ENCODE measurements at regions not wholly inside any gene's neighbourhood (a gene's known extent, or its start where the extent isn't known, plus 50 kb on each side); places are given as distances from the start of the nearest gene placed in this dataset.

DNA sequence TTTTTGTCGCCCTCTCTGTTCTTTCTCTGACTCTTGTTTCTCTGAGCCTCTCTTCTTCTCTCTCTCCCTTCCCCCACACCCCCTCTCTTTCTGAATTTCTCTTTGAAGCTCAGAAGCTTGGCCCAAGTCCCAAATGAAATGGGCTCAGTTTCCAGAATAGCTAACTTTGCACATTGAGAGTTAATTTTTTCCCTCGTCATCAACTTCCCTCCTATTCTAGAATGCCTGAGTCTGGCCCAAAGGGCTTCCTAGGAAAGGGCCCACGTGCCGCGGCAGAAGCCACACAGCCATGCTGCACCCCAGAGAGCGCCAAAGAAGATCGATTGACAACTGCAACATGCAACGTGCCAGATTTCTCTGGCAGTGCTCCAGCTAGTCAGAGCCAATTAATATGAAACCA lies 588.8 kb upstream of the KLF4 start:
- no peak overlapping the region for H3K4me3 Mint-ChIP-seq
- peaks cover 5% of the 10 kb centered on the region for H3K27me3 Mint-ChIP-seq (ENCODE audit: low read depth)

DNA sequence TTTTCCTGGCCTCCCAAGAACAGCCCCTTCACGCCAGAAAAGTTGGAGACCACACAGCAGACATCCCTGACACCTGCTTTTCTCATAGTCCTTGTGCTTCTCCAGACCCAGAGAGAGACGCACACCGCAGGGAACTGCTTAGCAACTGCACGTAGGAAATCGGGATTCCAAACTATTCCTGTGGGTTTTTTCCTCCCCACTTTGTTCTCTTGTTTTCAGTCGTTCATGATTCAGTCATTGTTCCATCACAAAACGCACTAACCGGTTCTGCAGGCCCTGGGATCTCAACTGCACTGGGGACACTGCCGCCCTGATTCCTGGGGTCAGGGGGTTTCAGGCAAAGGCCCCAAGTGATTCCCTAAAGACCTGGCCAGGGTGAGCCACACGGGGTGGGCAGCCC lies 588.0 kb upstream of the KLF4 start:
- TF ChIP-seq, protein P1, sequence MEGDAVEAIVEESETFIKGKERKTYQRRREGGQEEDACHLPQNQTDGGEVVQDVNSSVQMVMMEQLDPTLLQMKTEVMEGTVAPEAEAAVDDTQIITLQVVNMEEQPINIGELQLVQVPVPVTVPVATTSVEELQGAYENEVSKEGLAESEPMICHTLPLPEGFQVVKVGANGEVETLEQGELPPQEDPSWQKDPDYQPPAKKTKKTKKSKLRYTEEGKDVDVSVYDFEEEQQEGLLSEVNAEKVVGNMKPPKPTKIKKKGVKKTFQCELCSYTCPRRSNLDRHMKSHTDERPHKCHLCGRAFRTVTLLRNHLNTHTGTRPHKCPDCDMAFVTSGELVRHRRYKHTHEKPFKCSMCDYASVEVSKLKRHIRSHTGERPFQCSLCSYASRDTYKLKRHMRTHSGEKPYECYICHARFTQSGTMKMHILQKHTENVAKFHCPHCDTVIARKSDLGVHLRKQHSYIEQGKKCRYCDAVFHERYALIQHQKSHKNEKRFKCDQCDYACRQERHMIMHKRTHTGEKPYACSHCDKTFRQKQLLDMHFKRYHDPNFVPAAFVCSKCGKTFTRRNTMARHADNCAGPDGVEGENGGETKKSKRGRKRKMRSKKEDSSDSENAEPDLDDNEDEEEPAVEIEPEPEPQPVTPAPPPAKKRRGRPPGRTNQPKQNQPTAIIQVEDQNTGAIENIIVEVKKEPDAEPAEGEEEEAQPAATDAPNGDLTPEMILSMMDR (conservative IDR thresholded peaks at IDR 0.05) = no peak
- Mint-ChIP-seq H3K27me3 (ENCODE audit: low read depth) (peaks cover 5% of the 10 kb centered on the region), H3K4me3 (no peak overlapping the region), H3K36me3 (ENCODE audit: low read depth) (no peaks in the 10 kb centered on the region), H3K9me3 (no peaks in the 10 kb centered on the region), H3K4me1 (no peaks in the 10 kb centered on the region), H3K27ac (ENCODE audit: unreplicated experiment) (no peak overlapping the region)
- no peak for DNase-seq (ENCODE audit: low read depth, low spot score)

More for the DNA sequence above, 588.8 kb upstream of the KLF4 start:
- TF ChIP-seq, protein P1 (conservative IDR thresholded peaks at IDR 0.05) = no peak
- Mint-ChIP-seq H3K36me3 (ENCODE audit: low read depth) (no peaks in the 10 kb centered on the region), H3K9me3 (no peaks in the 10 kb centered on the region), H3K27ac (ENCODE audit: unreplicated experiment) (no peak overlapping the region), H3K4me1 (no peaks in the 10 kb centered on the region)
- DNase-seq (ENCODE audit: low read depth, low spot score) = no peak

DNA sequence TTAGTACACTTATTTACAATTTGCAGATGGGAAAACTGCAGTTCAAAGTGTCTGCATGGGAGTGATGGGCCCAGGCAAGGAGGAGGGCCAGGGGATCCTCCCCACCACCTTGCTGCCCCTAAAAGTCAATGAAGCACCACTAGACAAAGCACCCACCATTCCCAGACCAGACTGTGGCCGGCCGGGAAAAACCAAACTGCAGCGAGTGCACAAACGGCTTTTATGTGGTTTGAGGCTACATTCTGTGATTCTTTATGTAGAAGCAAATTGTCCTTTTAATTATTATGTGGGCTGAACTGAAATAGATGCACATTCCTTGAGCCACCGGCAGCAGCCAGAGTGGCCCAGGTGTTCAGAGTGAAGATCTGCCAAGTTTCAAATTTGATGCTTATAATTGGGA lies 585.3 kb upstream of the KLF4 start:
- H3K27me3 Mint-ChIP-seq (ENCODE audit: low read depth) = peaks cover 3% of the 10 kb centered on the region
- TF ChIP-seq, protein P1 (conservative IDR thresholded peaks at IDR 0.05) = no peak
- no peaks in the 10 kb centered on the region for H3K36me3 Mint-ChIP-seq (ENCODE audit: low read depth)
- H3K4me1 Mint-ChIP-seq = no peaks in the 10 kb centered on the region
- H3K4me3 Mint-ChIP-seq = no peak overlapping the region
- H3K9me3 Mint-ChIP-seq = no peaks in the 10 kb centered on the region
- H3K27ac Mint-ChIP-seq (ENCODE audit: unreplicated experiment) = no peak overlapping the region
- no peak for DNase-seq (ENCODE audit: low read depth, low spot score)

- Mint-ChIP-seq H3K4me3 (no peak overlapping the region), H3K4me1 (no peaks in the 10 kb centered on the region), H3K36me3 (ENCODE audit: low read depth) (no peaks in the 10 kb centered on the region), H3K9me3 (no peaks in the 10 kb centered on the region), H3K27me3 (ENCODE audit: low read depth) (peaks cover 3% of the 10 kb centered on the region), H3K27ac (ENCODE audit: unreplicated experiment) (no peak overlapping the region)
- TF ChIP-seq, protein P1 (conservative IDR thresholded peaks at IDR 0.05) = no peak
- DNase-seq (ENCODE audit: low read depth, low spot score) = no peak
Observed at GRCh38 chr9:108073823-108074222, 584.3 kb upstream of the KLF4 start.

- H3K4me1 Mint-ChIP-seq = no peaks in the 10 kb centered on the region
- no peak overlapping the region for H3K4me3 Mint-ChIP-seq
- no peaks in the 10 kb centered on the region for H3K9me3 Mint-ChIP-seq
- TF ChIP-seq, protein P1 (conservative IDR thresholded peaks at IDR 0.05) = no peak
- no peak for DNase-seq (ENCODE audit: low read depth, low spot score)
- H3K27ac Mint-ChIP-seq (ENCODE audit: unreplicated experiment) = no peak overlapping the region
- peaks cover 3% of the 10 kb centered on the region for H3K27me3 Mint-ChIP-seq (ENCODE audit: low read depth)
- no peaks in the 10 kb centered on the region for H3K36me3 Mint-ChIP-seq (ENCODE audit: low read depth)
Observed at GRCh38 chr9:108072740-108073139, 583.2 kb upstream of the KLF4 start.

DNA sequence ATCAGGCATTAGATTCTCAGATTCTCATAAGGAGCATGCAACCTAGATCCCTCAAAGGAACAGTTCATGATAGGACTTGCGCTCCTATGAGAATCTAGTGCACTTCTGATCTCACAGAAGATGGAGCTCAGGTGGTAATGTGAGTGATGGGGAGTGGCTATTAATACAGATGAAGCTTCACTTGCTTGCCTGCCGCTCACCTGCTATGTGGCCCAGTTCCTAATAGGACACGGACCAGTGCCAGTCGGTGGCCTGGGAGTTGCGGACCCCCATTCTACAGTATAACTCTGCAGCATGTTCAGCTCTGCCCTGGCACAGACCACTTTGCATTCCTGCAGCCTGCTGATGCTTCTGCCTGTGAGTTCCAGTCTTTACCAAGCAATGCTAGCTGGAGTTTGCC lies 581.3 kb upstream of the KLF4 start:
- Mint-ChIP-seq H3K4me3 (no peak overlapping the region), H3K27me3 (ENCODE audit: low read depth) (peaks cover 3% of the 10 kb centered on the region), H3K27ac (ENCODE audit: unreplicated experiment) (no peak overlapping the region), H3K9me3 (peaks cover 2% of the 10 kb centered on the region), H3K36me3 (ENCODE audit: low read depth) (no peaks in the 10 kb centered on the region), H3K4me1 (no peaks in the 10 kb centered on the region)
- DNase-seq (ENCODE audit: low read depth, low spot score) = no peak
- TF ChIP-seq, protein P1 (conservative IDR thresholded peaks at IDR 0.05) = no peak

Data from neural crest cell (in vitro differentiated cells).